ENCODE measurements at regions not wholly inside any gene's neighbourhood (a gene's known extent, or its start where the extent isn't known, plus 50 kb on each side); places are given as distances from the start of the nearest gene placed in this dataset.

DNA sequence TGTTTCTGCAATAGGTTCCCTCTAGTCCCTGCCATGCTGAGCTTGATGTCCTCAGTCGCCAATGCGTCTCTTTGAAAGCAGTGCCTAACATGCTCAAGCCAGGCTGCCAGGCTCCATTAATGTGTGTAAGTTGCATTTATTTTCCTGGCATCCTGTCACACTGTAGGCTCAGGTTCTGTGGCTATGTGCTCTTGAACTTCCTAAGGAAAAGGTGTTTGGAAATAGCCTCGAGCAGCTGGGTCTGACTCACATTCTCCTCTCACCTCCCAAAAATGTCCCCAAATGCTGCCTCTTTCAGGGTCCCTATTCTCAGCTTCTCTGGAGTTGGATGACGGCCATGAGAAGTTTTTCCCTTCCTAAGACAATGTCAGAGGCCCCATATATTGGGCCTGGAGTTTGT is 58.0 kb upstream of the SLC14A2 start:
- no peaks in the 10 kb centered on the region for H3K9me3 ChIP-seq
- no peak for ATAC-seq
- no peak overlapping the region for H3K27ac ChIP-seq
- WGBS (ENCODE audit: insufficient coverage, low coverage, low lambda C conversion rate, missing lambda C conversion rate): 72% methylated on average over 4 of the region's 4 CpGs
- no peaks in the 10 kb centered on the region for H3K27me3 ChIP-seq
- DNase-seq: no peak
- TF ChIP-seq, protein P1, sequence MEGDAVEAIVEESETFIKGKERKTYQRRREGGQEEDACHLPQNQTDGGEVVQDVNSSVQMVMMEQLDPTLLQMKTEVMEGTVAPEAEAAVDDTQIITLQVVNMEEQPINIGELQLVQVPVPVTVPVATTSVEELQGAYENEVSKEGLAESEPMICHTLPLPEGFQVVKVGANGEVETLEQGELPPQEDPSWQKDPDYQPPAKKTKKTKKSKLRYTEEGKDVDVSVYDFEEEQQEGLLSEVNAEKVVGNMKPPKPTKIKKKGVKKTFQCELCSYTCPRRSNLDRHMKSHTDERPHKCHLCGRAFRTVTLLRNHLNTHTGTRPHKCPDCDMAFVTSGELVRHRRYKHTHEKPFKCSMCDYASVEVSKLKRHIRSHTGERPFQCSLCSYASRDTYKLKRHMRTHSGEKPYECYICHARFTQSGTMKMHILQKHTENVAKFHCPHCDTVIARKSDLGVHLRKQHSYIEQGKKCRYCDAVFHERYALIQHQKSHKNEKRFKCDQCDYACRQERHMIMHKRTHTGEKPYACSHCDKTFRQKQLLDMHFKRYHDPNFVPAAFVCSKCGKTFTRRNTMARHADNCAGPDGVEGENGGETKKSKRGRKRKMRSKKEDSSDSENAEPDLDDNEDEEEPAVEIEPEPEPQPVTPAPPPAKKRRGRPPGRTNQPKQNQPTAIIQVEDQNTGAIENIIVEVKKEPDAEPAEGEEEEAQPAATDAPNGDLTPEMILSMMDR (IDR thresholded peaks at IDR 0.05): no peak
- TF ChIP-seq POLR2A (IDR thresholded peaks at IDR 0.05): no peak
- H3K4me1 ChIP-seq: no peaks in the 10 kb centered on the region
- H3K36me3 ChIP-seq: no peaks in the 10 kb centered on the region
- intact Hi-C loops (cut with DNase I): no loop called here
- no peak overlapping the region for H3K4me3 ChIP-seq

DNA sequence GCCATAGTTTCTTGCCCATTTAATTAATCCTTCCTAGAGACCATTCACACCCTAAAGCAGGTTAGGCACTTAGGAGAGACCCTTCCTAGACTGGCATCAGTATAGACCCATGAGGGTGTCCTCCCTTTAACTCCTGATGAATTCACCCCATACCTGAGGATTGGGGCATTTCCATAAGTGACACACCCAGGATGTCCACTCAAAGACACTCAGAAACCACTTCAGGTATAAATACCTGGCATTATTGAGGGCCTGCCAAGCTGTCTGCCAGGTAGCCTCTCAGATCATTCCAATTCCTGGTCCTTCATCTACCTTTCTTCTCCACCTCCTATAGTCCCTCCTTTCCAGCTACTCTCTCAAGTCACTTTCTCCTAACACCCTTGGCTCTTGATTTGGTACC is 57.5 kb upstream of the SLC14A2 start:
- DNase-seq (no peak), ATAC-seq (no peak)
- intact Hi-C loops (cut with DNase I): no loop called here
- Histone ChIP-seq H3K27ac (no peak overlapping the region), H3K36me3 (no peaks in the 10 kb centered on the region), H3K27me3 (no peaks in the 10 kb centered on the region), H3K9me3 (no peaks in the 10 kb centered on the region), H3K4me1 (no peaks in the 10 kb centered on the region), H3K4me3 (no peak overlapping the region)
- TF ChIP-seq, protein P1 (IDR thresholded peaks at IDR 0.05): no peak
- TF ChIP-seq POLR2A (IDR thresholded peaks at IDR 0.05): no peak

DNA sequence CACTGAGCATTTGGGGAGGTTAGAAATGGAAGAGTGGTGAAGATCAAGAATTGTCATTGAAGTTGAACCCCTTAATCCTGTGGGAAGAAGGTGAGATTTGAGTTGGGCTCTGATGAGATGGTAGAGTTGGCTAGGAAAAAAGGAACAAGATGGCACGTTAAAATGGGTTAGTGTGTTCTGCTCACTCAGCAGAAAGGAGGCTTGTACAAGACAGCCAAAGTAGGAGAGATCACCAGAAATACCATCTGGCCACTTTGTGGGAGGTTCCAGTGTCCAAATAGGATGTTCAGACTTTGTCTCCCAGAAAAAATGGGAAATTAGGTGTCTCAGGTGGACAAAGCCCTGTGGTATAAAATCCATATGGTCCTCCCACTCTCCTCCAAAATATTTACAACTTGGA is 56.0 kb upstream of the SLC14A2 start:
- no peaks in the 10 kb centered on the region for H3K9me3 ChIP-seq
- ATAC-seq: no peak
- no peaks in the 10 kb centered on the region for H3K36me3 ChIP-seq
- DNase-seq: no peak
- no peak overlapping the region for H3K27ac ChIP-seq
- H3K4me1 ChIP-seq: no peaks in the 10 kb centered on the region
- H3K4me3 ChIP-seq: no peak overlapping the region
- TF ChIP-seq, protein P1 (IDR thresholded peaks at IDR 0.05): no peak
- no peak for TF ChIP-seq POLR2A (IDR thresholded peaks at IDR 0.05)
- WGBS (ENCODE audit: insufficient coverage, low coverage, low lambda C conversion rate, missing lambda C conversion rate): 45% methylated on average over 1 of the region's 1 CpG
- intact Hi-C loops (cut with DNase I): no loop called here
- H3K27me3 ChIP-seq: no peaks in the 10 kb centered on the region

DNA sequence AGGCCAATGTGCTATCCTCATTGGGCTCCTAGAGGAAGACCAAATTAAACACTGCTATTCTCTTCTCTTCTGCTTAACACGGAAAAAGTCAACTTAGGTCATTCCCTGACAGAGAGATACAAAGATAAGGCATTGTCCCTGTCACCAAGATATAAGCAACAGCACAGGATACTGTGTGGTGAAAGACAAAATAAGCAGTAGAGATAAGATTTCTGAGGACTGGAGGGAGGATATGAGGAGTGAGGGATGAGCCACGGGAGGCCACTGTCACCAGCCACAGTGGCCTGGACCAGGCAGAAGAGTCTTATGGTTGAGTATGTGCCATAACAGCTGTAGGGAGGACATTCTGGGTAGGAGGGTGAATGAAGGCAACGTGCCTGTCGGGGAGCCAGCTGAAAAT is 54.4 kb upstream of the SLC14A2 start:
- TF ChIP-seq, protein P1 (IDR thresholded peaks at IDR 0.05): no peak
- no peak for TF ChIP-seq POLR2A (IDR thresholded peaks at IDR 0.05)
- Histone ChIP-seq H3K27ac (no peak overlapping the region), H3K36me3 (no peaks in the 10 kb centered on the region), H3K4me3 (no peak overlapping the region), H3K9me3 (no peaks in the 10 kb centered on the region), H3K27me3 (no peaks in the 10 kb centered on the region), H3K4me1 (no peaks in the 10 kb centered on the region)
- ATAC-seq (no peak), DNase-seq (no peak)
- intact Hi-C loops (cut with DNase I): no loop called here
- WGBS (ENCODE audit: insufficient coverage, low coverage, low lambda C conversion rate, missing lambda C conversion rate): 69% methylated on average over 4 of the region's 4 CpGs

All from right lobe of liver (tissue), 6 donors.